ENCODE measurements at regions not wholly inside any gene's neighbourhood (a gene's known extent, or its start where the extent isn't known, plus 50 kb on each side); places are given as distances from the start of the nearest gene placed in this dataset.

GRCh38 chr10:44743535-44743934 lies 167.6 kb upstream of the TMEM72 start:
- intact Hi-C loops (cut with DNase I): no loop called here
- Histone ChIP-seq H3K4me3 (no peak overlapping the region), H3K4me1 (no peaks in the 10 kb centered on the region), H3K27me3 (no peaks in the 10 kb centered on the region), H3K27ac (no peak overlapping the region), H3K9me3 (peaks cover 0 to 3% (median 0%) of the 10 kb centered on the region in 3 donors), H3K36me3 (no peaks in the 10 kb centered on the region)
- TF ChIP-seq CTCF (IDR thresholded peaks at IDR 0.05): no peak
- no peak for TF ChIP-seq POLR2A (IDR thresholded peaks at IDR 0.05)
- 53 to 85% methylated on average over 1 of the region's 1 CpG for WGBS, 2 donors
- no peak for DNase-seq

- H3K4me3 ChIP-seq: no peak overlapping the region
- no peak overlapping the region for H3K27ac ChIP-seq
- peaks cover 0 to 3% (median 0%) of the 10 kb centered on the region in 3 donors for H3K9me3 ChIP-seq
- WGBS, 2 donors: 24 to 25% methylated on average over 2 of the region's 2 CpGs
- TF ChIP-seq CTCF (IDR thresholded peaks at IDR 0.05) (no peak), POLR2A (IDR thresholded peaks at IDR 0.05) (no peak)
- H3K36me3 ChIP-seq: no peaks in the 10 kb centered on the region
- no peaks in the 10 kb centered on the region for H3K4me1 ChIP-seq
- no peaks in the 10 kb centered on the region for H3K27me3 ChIP-seq
- DNase-seq: no peak
- intact Hi-C loops (cut with DNase I): no loop called here
Measured at GRCh38 chr10:44745920-44746319, 165.2 kb upstream of the TMEM72 start.

- intact Hi-C loops (cut with DNase I): no loop called here
- no peak for DNase-seq
Measured at GRCh38 chr10:44747593-44748172, 163.5 kb upstream of the TMEM72 start.

GRCh38 chr10:44749151-44749550 lies 162.0 kb upstream of the TMEM72 start:
- WGBS, 2 donors: 78 to 86% methylated on average over 5 to 8 of the region's 8 CpGs
- intact Hi-C loops (cut with DNase I): no loop called here
- no peak for DNase-seq

More at GRCh38 chr10:44747593-44748172, 163.5 kb upstream of the TMEM72 start:
- H3K4me3 ChIP-seq: no peak overlapping the region
- H3K27ac ChIP-seq: no peak overlapping the region
- H3K27me3 ChIP-seq: no peaks in the 10 kb centered on the region
- H3K36me3 ChIP-seq: no peaks in the 10 kb centered on the region
- no peak for TF ChIP-seq CTCF (IDR thresholded peaks at IDR 0.05)
- no peak for TF ChIP-seq POLR2A (IDR thresholded peaks at IDR 0.05)
- H3K9me3 ChIP-seq: peaks cover 0 to 3% (median 0%) of the 10 kb centered on the region in 3 donors
- H3K4me1 ChIP-seq: no peaks in the 10 kb centered on the region
- 57 to 92% methylated on average over 2 of the region's 9 CpGs for WGBS, 2 donors

More at GRCh38 chr10:44749151-44749550, 162.0 kb upstream of the TMEM72 start:
- H3K27ac ChIP-seq: no peak overlapping the region
- H3K4me3 ChIP-seq: no peak overlapping the region
- H3K36me3 ChIP-seq: no peaks in the 10 kb centered on the region
- TF ChIP-seq CTCF (IDR thresholded peaks at IDR 0.05) (no peak), POLR2A (IDR thresholded peaks at IDR 0.05) (no peak)
- H3K4me1 ChIP-seq: no peaks in the 10 kb centered on the region
- peaks cover 0 to 3% (median 0%) of the 10 kb centered on the region in 3 donors for H3K9me3 ChIP-seq
- no peaks in the 10 kb centered on the region for H3K27me3 ChIP-seq

All from esophagus squamous epithelium (tissue), 5 donors.